OCI-LY1 (cell line): ENCODE measurements at regions not wholly inside any gene's neighbourhood (a gene's known extent, or its start where the extent isn't known, plus 50 kb on each side); places are given as distances from the start of the nearest gene placed in this dataset.

Experiments
- H2AFZ ChIP-seq: fragments of 200-600 bp; sonication (generic), shearing (Covaris generic); 2 replicates; pipeline ENCODE4 v1.6.0; 2014; ENCODE audit warnings: antibody characterized with exemption, mild to moderate bottlenecking, low read length
- H3F3A ChIP-seq: fragments of 200-600 bp; sonication (generic), shearing (Covaris generic); 2 replicates; pipeline ENCODE4 v1.6.0; 2014; ENCODE audit warnings: mild to moderate bottlenecking, antibody characterized with exemption, low read length, moderate library complexity; ENCODE audit not compliant: insufficient read depth
- H3K27ac ChIP-seq: fragments of 200-600 bp; sonication (generic); 2 replicates; pipeline ENCODE4 v1.5.1; 2014; ENCODE audit warnings: low read length, mixed run types, mild to moderate bottlenecking, low read depth; ENCODE audit not compliant: poor library complexity, severe bottlenecking
- H3K27me3 ChIP-seq: fragments of 200-600 bp; sonication (generic); 2 replicates; pipeline ENCODE4 v1.6.0; 2014; ENCODE audit warnings: antibody characterized with exemption, mild to moderate bottlenecking, low read length, moderate library complexity; ENCODE audit not compliant: insufficient read depth
- H3K36me3 ChIP-seq: fragments of 200-600 bp; sonication (generic); 2 replicates; pipeline ENCODE4 v1.6.1; 2014; ENCODE audit warnings: mild to moderate bottlenecking, antibody characterized with exemption, low read length, moderate library complexity, mixed read lengths; ENCODE audit not compliant: insufficient read depth
- H3K4me1 ChIP-seq: fragments of 200-600 bp; sonication (generic); 2 replicates; pipeline ENCODE4 v1.5.1; 2014; ENCODE audit warnings: mild to moderate bottlenecking, low read length, moderate library complexity; ENCODE audit not compliant: insufficient read depth, severe bottlenecking
- H3K4me2 ChIP-seq: fragments of 200-600 bp; sonication (generic), shearing (Covaris generic); 2 replicates; pipeline ENCODE4 v1.6.1; 2014; ENCODE audit warnings: low read length
- H3K4me3 ChIP-seq: fragments of 200-600 bp; sonication (generic); 2 replicates; pipeline ENCODE4 v1.5.1; 2014; ENCODE audit warnings: low read length, low read depth, mild to moderate bottlenecking, mixed read lengths; ENCODE audit not compliant: poor library complexity, severe bottlenecking
- H3K79me2 ChIP-seq: fragments of 200-600 bp; shearing (Covaris generic); 2 replicates; pipeline ENCODE4 v1.6.1; 2016; ENCODE audit warnings: mixed run types, low read length, mixed read lengths; ENCODE audit not compliant: insufficient read depth
- H3K9ac ChIP-seq: fragments of 200-600 bp; sonication (generic), shearing (Covaris generic); 2 replicates; pipeline ENCODE4 v1.6.1; 2014; ENCODE audit warnings: mild to moderate bottlenecking, low read length, mixed read lengths
- H3K9me2 ChIP-seq: fragments of 200-600 bp; sonication (generic), shearing (Covaris generic); 2 replicates; pipeline ENCODE4 v1.6.1; 2014; ENCODE audit warnings: low read depth, mild to moderate bottlenecking, low read length, mixed read lengths
- H3K9me3 ChIP-seq: fragments of 200-600 bp; shearing (Covaris generic); 2 replicates; pipeline ENCODE4 v1.6.1; 2014; ENCODE audit warnings: low read length, mixed read lengths
- H4K20me1 ChIP-seq: fragments of 200-600 bp; sonication (generic), shearing (Covaris generic); 2 replicates; pipeline ENCODE4 v1.6.0; 2016; ENCODE audit warnings: mild to moderate bottlenecking, low read length; ENCODE audit not compliant: insufficient read depth
- EZH2 ChIP-seq: fragments of 200-600 bp; sonication (generic), shearing (Covaris generic); IDR thresholded peaks from 2 replicates; pipeline ENCODE4 v1.8.0; 2017; ENCODE audit warnings: borderline replicate concordance, mixed run types, mild to moderate bottlenecking, antibody characterized with exemption, low read length, moderate library complexity, mixed read lengths
- TF ChIP-seq, protein P1 (sequence below): fragments of 200-600 bp; sonication (generic), shearing (Covaris generic); IDR thresholded peaks from 2 replicates; pipeline ENCODE4 v1.5.1; 2017; ENCODE audit warnings: mild to moderate bottlenecking, antibody characterized with exemption, low read length, moderate library complexity, mixed read lengths

DNA sequence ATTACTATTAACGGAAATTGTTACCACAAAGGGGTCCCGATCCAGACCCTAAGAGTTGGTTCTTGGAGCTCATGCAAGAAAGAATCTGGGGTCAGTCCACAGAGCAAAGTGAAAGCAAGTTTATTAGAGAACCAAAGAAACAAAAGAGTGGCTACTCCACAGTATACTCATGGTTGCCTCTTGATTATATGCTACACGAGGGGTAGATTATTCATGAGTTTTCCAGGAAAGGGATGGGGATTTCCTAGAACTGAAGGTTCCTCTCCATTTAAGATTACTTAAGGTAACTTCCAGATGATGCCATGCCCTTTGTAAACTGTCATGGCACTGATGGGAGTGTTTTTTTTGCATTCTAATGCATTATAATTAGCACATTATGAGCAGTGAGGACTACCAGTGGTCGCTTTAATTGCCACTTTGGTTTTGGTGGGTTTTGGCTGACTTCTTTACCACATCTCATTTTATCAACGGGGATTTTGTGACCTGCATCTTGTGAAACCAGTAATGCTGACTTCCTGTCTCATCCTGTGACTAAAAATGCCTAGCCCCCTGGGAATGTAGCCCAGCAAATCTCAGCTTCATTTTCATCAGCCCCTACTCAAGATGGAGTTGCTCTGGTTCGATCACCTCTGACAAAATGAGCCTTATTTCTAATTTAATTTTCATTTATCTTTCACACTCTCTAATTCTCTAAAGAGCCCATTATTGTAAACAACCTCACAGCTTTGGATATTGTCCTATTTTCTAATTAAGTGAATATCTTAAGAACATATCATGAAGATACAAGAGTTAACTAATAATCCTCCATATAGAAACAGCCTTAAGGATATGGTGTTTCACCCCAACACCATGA, 336.3 kb downstream of the RASEF start:
- no peak overlapping the region for H3K4me3 ChIP-seq
- no peak overlapping the region for H2AFZ ChIP-seq
- H3F3A ChIP-seq, result no peaks in the 10 kb centered on the region
- no peaks in the 10 kb centered on the region for H3K36me3 ChIP-seq
- H3K9me3 ChIP-seq, result no peaks in the 10 kb centered on the region
- no peaks in the 10 kb centered on the region for H3K27me3 ChIP-seq
- no peaks in the 10 kb centered on the region for H3K4me1 ChIP-seq
- no peak overlapping the region for H3K27ac ChIP-seq
- no peak overlapping the region for H3K9ac ChIP-seq
- no peak overlapping the region for H3K4me2 ChIP-seq
- H4K20me1 ChIP-seq, result no peaks in the 10 kb centered on the region
- H3K9me2 ChIP-seq, result no peaks in the 10 kb centered on the region
- TF ChIP-seq EZH2, result no peak
- TF ChIP-seq, protein P1, sequence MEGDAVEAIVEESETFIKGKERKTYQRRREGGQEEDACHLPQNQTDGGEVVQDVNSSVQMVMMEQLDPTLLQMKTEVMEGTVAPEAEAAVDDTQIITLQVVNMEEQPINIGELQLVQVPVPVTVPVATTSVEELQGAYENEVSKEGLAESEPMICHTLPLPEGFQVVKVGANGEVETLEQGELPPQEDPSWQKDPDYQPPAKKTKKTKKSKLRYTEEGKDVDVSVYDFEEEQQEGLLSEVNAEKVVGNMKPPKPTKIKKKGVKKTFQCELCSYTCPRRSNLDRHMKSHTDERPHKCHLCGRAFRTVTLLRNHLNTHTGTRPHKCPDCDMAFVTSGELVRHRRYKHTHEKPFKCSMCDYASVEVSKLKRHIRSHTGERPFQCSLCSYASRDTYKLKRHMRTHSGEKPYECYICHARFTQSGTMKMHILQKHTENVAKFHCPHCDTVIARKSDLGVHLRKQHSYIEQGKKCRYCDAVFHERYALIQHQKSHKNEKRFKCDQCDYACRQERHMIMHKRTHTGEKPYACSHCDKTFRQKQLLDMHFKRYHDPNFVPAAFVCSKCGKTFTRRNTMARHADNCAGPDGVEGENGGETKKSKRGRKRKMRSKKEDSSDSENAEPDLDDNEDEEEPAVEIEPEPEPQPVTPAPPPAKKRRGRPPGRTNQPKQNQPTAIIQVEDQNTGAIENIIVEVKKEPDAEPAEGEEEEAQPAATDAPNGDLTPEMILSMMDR, result no peak
- H3K79me2 ChIP-seq, result no peaks in the 10 kb centered on the region

DNA sequence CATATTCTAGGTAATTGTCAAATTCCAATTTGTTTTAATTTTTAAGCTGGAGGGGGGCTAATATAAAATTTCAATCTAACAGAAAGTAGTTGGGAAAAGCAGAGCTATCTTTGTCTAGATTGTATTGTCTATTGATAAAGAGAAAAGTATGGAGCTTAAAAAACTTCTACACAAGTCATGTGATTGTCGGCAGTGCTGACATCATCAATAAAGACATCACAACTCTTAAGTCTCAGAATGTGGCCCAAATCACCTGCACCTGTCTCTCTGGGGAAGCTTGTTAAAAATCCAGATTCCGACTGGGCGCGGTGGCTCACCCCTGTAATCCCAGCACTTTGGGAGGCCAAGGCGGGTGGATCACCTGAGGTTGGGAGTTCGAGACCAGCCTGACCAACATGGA, 333.8 kb downstream of the RASEF start:
- Histone ChIP-seq H4K20me1 (no peaks in the 10 kb centered on the region), H3K79me2 (no peaks in the 10 kb centered on the region), H3K4me1 (no peaks in the 10 kb centered on the region), H3K9me3 (no peaks in the 10 kb centered on the region), H3K9me2 (no peaks in the 10 kb centered on the region), H2AFZ (no peak overlapping the region), H3F3A (no peaks in the 10 kb centered on the region), H3K36me3 (no peaks in the 10 kb centered on the region), H3K4me3 (no peak overlapping the region), H3K27me3 (no peaks in the 10 kb centered on the region), H3K4me2 (no peak overlapping the region), H3K9ac (no peak overlapping the region), H3K27ac (no peak overlapping the region)
- TF ChIP-seq EZH2, result no peak
- TF ChIP-seq, protein P1, result no peak

DNA sequence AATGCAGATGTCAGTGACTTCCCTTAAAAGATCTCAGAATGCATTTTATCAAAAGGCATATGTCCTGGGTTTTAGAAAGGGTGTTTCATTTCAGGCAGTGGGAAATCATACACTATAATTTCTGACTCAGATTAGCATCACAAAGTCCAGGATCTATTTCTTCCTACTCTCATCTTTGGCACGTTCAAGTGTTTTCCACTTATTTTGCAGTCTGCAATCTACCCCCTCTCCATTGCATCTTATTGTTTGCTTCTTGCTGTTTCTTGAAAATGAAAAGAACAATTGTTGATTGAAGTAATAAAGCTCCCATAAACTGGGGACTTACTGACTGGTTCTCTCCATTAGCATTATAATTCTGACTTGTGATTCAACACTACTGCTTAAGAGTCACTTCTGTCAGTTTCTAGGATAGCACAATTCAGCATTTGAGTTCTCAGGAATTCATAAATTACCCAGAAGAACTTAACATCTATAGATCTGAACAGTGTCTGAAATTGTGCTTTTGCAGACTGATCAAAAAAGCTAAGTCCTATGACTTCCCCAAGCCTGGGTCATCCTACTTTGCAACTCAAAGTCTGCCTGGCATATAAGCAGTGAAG, 332.9 kb downstream of the RASEF start:
- no peak overlapping the region for H3K9ac ChIP-seq

More for the DNA sequence above, 332.9 kb downstream of the RASEF start:
- H2AFZ ChIP-seq, result no peak overlapping the region
- H3K27me3 ChIP-seq, result no peaks in the 10 kb centered on the region
- no peak overlapping the region for H3K4me2 ChIP-seq
- H3K4me3 ChIP-seq, result no peak overlapping the region
- no peaks in the 10 kb centered on the region for H3K79me2 ChIP-seq
- H3K9me2 ChIP-seq, result no peaks in the 10 kb centered on the region
- no peaks in the 10 kb centered on the region for H3K36me3 ChIP-seq
- H3K4me1 ChIP-seq, result no peaks in the 10 kb centered on the region
- H4K20me1 ChIP-seq, result no peaks in the 10 kb centered on the region
- H3K27ac ChIP-seq, result no peak overlapping the region
- no peaks in the 10 kb centered on the region for H3K9me3 ChIP-seq
- TF ChIP-seq, protein P1, result no peak
- no peak for TF ChIP-seq EZH2
- H3F3A ChIP-seq, result no peaks in the 10 kb centered on the region
